Transverse colon (tissue), 4 donors: ENCODE measurements at regions not wholly inside any gene's neighbourhood (a gene's known extent, or its start where the extent isn't known, plus 50 kb on each side); places are given as distances from the start of the nearest gene placed in this dataset.

Experiments
- DNase-seq: peaks from one replicate; pipeline ENCODE4 v3.0.0-alpha.2; 2019
- H3K27ac ChIP-seq, 4 donors: fragments of 200-600 bp; sonication (generic); 2 replicates each; pipeline ENCODE4 v1.5.1; 2016 to 2018; ENCODE audit warnings: inconsistent platforms in 4 of 4
- H3K27me3 ChIP-seq: fragments of 200-600 bp; sonication (generic); 2 replicates; pipeline ENCODE4 v1.5.1; 2017; ENCODE audit warnings: inconsistent platforms
- H3K36me3 ChIP-seq, 4 donors: fragments of 200-600 bp; sonication (generic); 2 replicates each; pipeline ENCODE4 v1.5.1; 2017 to 2019; ENCODE audit warnings: inconsistent platforms in 4 of 4
- H3K4me1 ChIP-seq, 4 donors: fragments of 200-600 bp; sonication (generic); 2 replicates each; pipeline ENCODE4 v1.5.1; 2017 to 2020; ENCODE audit warnings: inconsistent platforms in 4 of 4
- H3K4me3 ChIP-seq, 4 donors: fragments of 200-600 bp; sonication (generic); 1 replicate in 1 of 4; 2 replicates in 3 of 4; pipeline versions ENCODE4 v1.5.1 to v1.6.1; 2017 to 2019; ENCODE audit warnings: inconsistent platforms in 4 of 4
- H3K9me3 ChIP-seq, 2 donors: fragments of 200-600 bp; sonication (generic); 2 replicates each; pipeline ENCODE4 v1.5.1; 2017 to 2019; ENCODE audit warnings: inconsistent platforms in 2 of 2
- EP300 ChIP-seq: sonication (generic); formaldehyde crosslinking; IDR thresholded peaks from one replicate; pipeline ENCODE4 v1.6.1; 2017; ENCODE audit warnings: antibody characterized with exemption, low read depth
- POLR2A ChIP-seq: fragments of 450-650 bp; IDR thresholded peaks from one replicate; pipeline ENCODE4 v1.6.1; 2016; ENCODE audit warnings: antibody characterized with exemption, mild to moderate bottlenecking, moderate library complexity
- POLR2AphosphoS5 ChIP-seq, 3 donors: sonication (generic); formaldehyde crosslinking; IDR thresholded peaks; one replicate each; pipeline ENCODE4 v1.6.1; 2016; ENCODE audit warnings: antibody characterized with exemption in 3 of 3
- WGBS, 2 donors: methylation state at CpG; one replicate each; pipeline ENCODE4 v1.1.5; 2018; ENCODE audit warnings: low coverage in 1 of 2; 5-methylcytosine and 5-hydroxymethylcytosine counted together
- in situ Hi-C, 4 donors: fragments of 200-750 bp; cut with MboI; loops; one replicate each; pipeline versions ENCODE4 v1.15.0 to v1.15.1; 2017; ENCODE audit warnings: low sequenced_read_pairs in 3 of 4, low pct_ligation_motif_present in 1 of 4, low pct_unique_long_range_greater_than_20kb in 1 of 4
- intact Hi-C: fragments of 100-400 bp; cut with DNase I; formaldehyde crosslinking; loops from one replicate; pipeline ENCODE4 v1.15.1; 2023; ENCODE audit warnings: low total_unique reads
- TF ChIP-seq, protein P1 (sequence below), 5 experiments: fragments of 200-600 bp in 3 of 5; fragments of 450-650 bp in 2 of 5; sonication (generic) in 3 of 5; IDR thresholded peaks; 1 replicate in 2 of 5; 2 replicates in 3 of 5; pipeline ENCODE4 v1.5.1; 2016 to 2017; ENCODE audit warnings: antibody characterized with exemption in 5 of 5, inconsistent platforms in 3 of 5, mild to moderate bottlenecking in 2 of 5, moderate library complexity in 1 of 5

DNA sequence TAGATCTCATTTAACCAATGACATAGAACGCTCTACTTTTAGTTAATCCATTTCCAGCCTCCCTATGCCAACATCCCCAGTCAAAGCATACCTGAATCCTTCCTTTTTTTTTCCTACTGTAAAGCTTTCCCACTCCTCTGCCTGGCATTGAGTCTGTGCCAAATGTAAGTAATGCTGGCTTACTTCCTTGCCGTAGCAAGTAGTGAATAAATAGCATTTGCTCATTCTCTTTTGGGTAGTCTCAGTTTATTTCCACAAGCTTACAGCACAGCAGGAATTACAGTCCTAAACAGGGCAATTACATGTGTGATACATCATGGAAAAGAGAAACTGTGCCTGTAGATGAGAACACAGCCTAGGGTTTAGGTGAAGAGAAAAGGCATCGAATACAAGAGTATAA lies 352.6 kb upstream of the NEGR1 start:
- Histone ChIP-seq H3K9me3 (no peaks in the 10 kb centered on the region), H3K4me1 (no peaks in the 10 kb centered on the region), H3K27ac (no peak overlapping the region), H3K36me3 (no peaks in the 10 kb centered on the region), H3K27me3 (no peaks in the 10 kb centered on the region), H3K4me3 (no peak overlapping the region)
- DNase-seq: no peak
- intact Hi-C loops (no loop called here), in situ Hi-C loops (no loop called here)
- WGBS, 2 donors: 59 to 63% methylated on average over 3 of the region's 3 CpGs
- TF ChIP-seq, protein P1, sequence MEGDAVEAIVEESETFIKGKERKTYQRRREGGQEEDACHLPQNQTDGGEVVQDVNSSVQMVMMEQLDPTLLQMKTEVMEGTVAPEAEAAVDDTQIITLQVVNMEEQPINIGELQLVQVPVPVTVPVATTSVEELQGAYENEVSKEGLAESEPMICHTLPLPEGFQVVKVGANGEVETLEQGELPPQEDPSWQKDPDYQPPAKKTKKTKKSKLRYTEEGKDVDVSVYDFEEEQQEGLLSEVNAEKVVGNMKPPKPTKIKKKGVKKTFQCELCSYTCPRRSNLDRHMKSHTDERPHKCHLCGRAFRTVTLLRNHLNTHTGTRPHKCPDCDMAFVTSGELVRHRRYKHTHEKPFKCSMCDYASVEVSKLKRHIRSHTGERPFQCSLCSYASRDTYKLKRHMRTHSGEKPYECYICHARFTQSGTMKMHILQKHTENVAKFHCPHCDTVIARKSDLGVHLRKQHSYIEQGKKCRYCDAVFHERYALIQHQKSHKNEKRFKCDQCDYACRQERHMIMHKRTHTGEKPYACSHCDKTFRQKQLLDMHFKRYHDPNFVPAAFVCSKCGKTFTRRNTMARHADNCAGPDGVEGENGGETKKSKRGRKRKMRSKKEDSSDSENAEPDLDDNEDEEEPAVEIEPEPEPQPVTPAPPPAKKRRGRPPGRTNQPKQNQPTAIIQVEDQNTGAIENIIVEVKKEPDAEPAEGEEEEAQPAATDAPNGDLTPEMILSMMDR (IDR thresholded peaks at IDR 0.05): no peak
- no peak for TF ChIP-seq POLR2AphosphoS5 (IDR thresholded peaks at IDR 0.05)
- no peak for TF ChIP-seq POLR2A
- TF ChIP-seq EP300: no peak

GRCh38 chr1:72631449-72631848 lies 349.1 kb upstream of the NEGR1 start:
- in situ Hi-C loops: no loop called here
- no peaks in the 10 kb centered on the region for H3K27me3 ChIP-seq
- H3K4me3 ChIP-seq: no peak overlapping the region
- TF ChIP-seq, protein P1 (IDR thresholded peaks at IDR 0.05): no peak
- 61 to 63% methylated on average over 1 to 2 of the region's 2 CpGs for WGBS, 2 donors
- no peak for DNase-seq
- no peaks in the 10 kb centered on the region for H3K9me3 ChIP-seq
- H3K27ac ChIP-seq: no peak overlapping the region
- intact Hi-C loops: no loop called here
- H3K4me1 ChIP-seq: no peaks in the 10 kb centered on the region
- no peaks in the 10 kb centered on the region for H3K36me3 ChIP-seq

DNA sequence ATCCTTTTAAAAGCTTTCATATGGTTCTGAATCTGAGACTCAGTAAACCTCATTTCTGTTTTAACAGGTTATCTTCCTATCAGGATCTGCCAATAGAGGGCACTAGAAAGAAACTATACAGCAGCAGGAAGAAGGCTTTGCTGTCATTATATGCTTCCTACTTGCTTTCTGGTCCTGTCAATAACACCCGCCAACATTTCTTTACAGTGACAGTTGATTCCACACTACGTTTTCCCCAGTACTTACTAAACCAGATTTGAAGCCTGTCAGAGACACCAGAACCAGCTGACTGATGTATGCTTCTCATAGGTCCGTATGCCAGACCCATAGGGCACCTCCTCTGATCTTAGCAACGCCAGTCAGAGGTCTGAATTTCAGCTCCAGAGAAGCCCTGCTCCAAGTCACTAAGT lies 341.0 kb upstream of the NEGR1 start:
- no peaks in the 10 kb centered on the region for H3K36me3 ChIP-seq
- peak overlapping the region in 1 of 4 donors; percentile 29 for H3K4me3 ChIP-seq
- in situ Hi-C loops: no loop called here
- intact Hi-C loops: no loop called here
- no peaks in the 10 kb centered on the region for H3K27me3 ChIP-seq
- 18 to 21% methylated on average over 3 to 4 of the region's 4 CpGs for WGBS, 2 donors
- TF ChIP-seq, protein P1 (IDR thresholded peaks at IDR 0.05): peak; percentile 24 to 56 (median 37)
- TF ChIP-seq POLR2A: no peak
- no peak overlapping the region for H3K27ac ChIP-seq
- DNase-seq: no peak
- peaks cover 0 to 3% (median 0%) of the 10 kb centered on the region in 4 donors for H3K4me1 ChIP-seq
- H3K9me3 ChIP-seq: no peaks in the 10 kb centered on the region

GRCh38 chr1:72620453-72620852 lies 338.1 kb upstream of the NEGR1 start:
- Histone ChIP-seq H3K36me3 (no peaks in the 10 kb centered on the region), H3K4me1 (peaks cover 0 to 3% (median 0%) of the 10 kb centered on the region in 4 donors), H3K27me3 (no peaks in the 10 kb centered on the region), H3K27ac (no peak overlapping the region), H3K4me3 (no peak overlapping the region), H3K9me3 (no peaks in the 10 kb centered on the region)
- DNase-seq: no peak
- intact Hi-C loops (no loop called here), in situ Hi-C loops (no loop called here)
- WGBS, 2 donors: 56 to 66% methylated on average over 2 of the region's 2 CpGs
- TF ChIP-seq, protein P1 (IDR thresholded peaks at IDR 0.05): no peak
- TF ChIP-seq POLR2A: no peak
- no peak for TF ChIP-seq POLR2AphosphoS5 (IDR thresholded peaks at IDR 0.05)
- no peak for TF ChIP-seq EP300
